Upper lobe of left lung (tissue), 6 donors: ENCODE measurements at regions not wholly inside any gene's neighbourhood (a gene's known extent, or its start where the extent isn't known, plus 50 kb on each side); places are given as distances from the start of the nearest gene placed in this dataset.

ENCODE experiments used
- ATAC-seq, 2 donors: fragments of 200-7000 bp; cut with Tn5 transposase; one replicate each; pipeline ENCODE4 v1.9.1; 2022; ENCODE audit warnings: mild to moderate bottlenecking in 2 of 2, moderate library complexity in 2 of 2; ENCODE audit not compliant: low FRiP score in 2 of 2
- DNase-seq, 2 donors: peaks; one replicate each; pipeline ENCODE4 v3.0.0-alpha.2; 2019 to 2020
- H3K27ac ChIP-seq, 4 donors: fragments of 200-600 bp; sonication (generic); one replicate each; pipeline ENCODE4 v1.5.1; 2016 to 2019
- H3K27me3 ChIP-seq, 4 donors: fragments of 200-600 bp; sonication (generic); one replicate each; pipeline ENCODE4 v1.5.1; 2017 to 2019
- H3K36me3 ChIP-seq, 4 donors: fragments of 200-600 bp; sonication (generic); one replicate each; pipeline ENCODE4 v1.5.1; 2016 to 2019
- H3K4me1 ChIP-seq, 4 donors: fragments of 200-600 bp; sonication (generic); one replicate each; pipeline ENCODE4 v1.5.1; 2018 to 2019
- H3K4me3 ChIP-seq, 4 donors: fragments of 200-600 bp; sonication (generic); one replicate each; pipeline ENCODE4 v1.5.1; 2017 to 2019; ENCODE audit warnings: mild to moderate bottlenecking in 2 of 4, moderate library complexity in 1 of 4
- H3K9me3 ChIP-seq, 4 donors: fragments of 200-600 bp; sonication (generic); one replicate each; pipeline ENCODE4 v1.5.1; 2018 to 2019
- EP300 ChIP-seq, 4 donors: sonication (generic); formaldehyde crosslinking; IDR thresholded peaks; one replicate each; pipeline ENCODE4 v1.5.1; 2017; ENCODE audit warnings: antibody characterized with exemption in 4 of 4, control low read depth in 2 of 4
- POLR2A ChIP-seq, 4 donors: fragments of 450-650 bp; IDR thresholded peaks; one replicate each; pipeline ENCODE4 v1.5.1; 2016 to 2017; ENCODE audit warnings: antibody characterized with exemption in 4 of 4, mild to moderate bottlenecking in 2 of 4
- POLR2AphosphoS5 ChIP-seq, 2 donors: sonication (generic); formaldehyde crosslinking; IDR thresholded peaks; one replicate each; pipeline ENCODE4 v1.5.1; 2017; ENCODE audit warnings: antibody characterized with exemption in 2 of 2
- WGBS, 2 donors: methylation state at CpG; one replicate each; pipeline ENCODE4 v1.1.5; 2017 to 2018; 5-methylcytosine and 5-hydroxymethylcytosine counted together
- TF ChIP-seq, protein P1 (sequence below), 6 experiments: fragments of 450-650 bp in 4 of 6; fragments of 200-600 bp in 2 of 6; sonication (generic) in 2 of 6; IDR thresholded peaks; one replicate each; pipeline ENCODE4 v1.5.1; 2016 to 2019; ENCODE audit warnings: antibody characterized with exemption in 6 of 6
- donor health status: DM: no; HTN: no; CAD: no; lungs with moderate emphysema.
- donor health status: DM: no; HTN: yes; CAD: no; lungs with severe emphysema.

DNA sequence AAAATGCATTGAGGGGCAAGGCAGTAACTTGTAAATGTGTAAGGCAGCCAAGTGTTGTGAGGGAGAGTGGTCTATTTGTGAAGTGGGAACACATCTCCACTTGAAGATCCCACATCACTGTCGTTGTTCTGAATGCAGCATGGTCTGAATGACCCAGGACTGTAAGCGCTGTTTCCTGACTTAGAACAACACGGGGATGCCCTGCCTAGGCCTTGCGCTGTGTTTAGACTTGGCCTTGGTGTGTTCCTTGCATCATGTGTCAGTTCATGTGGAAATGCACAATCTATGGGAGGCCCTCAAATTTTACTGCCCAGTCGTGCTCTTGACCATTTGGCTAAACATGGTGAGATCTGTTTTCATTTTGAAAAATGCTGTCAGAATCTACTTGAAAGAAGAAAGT, 205.1 kb downstream of the SOX11 start:
- H3K9me3 ChIP-seq = peaks cover 0 to 3% (median 0%) of the 10 kb centered on the region in 4 donors
- no peak for DNase-seq
- H3K27ac ChIP-seq = no peak overlapping the region
- no peak for ATAC-seq
- no peak overlapping the region for H3K4me3 ChIP-seq
- no peaks in the 10 kb centered on the region for H3K27me3 ChIP-seq
- WGBS, 2 donors = 86 to 90% methylated on average over 5 of the region's 5 CpGs
- TF ChIP-seq EP300 (IDR thresholded peaks at IDR 0.05) = no peak
- TF ChIP-seq, protein P1, sequence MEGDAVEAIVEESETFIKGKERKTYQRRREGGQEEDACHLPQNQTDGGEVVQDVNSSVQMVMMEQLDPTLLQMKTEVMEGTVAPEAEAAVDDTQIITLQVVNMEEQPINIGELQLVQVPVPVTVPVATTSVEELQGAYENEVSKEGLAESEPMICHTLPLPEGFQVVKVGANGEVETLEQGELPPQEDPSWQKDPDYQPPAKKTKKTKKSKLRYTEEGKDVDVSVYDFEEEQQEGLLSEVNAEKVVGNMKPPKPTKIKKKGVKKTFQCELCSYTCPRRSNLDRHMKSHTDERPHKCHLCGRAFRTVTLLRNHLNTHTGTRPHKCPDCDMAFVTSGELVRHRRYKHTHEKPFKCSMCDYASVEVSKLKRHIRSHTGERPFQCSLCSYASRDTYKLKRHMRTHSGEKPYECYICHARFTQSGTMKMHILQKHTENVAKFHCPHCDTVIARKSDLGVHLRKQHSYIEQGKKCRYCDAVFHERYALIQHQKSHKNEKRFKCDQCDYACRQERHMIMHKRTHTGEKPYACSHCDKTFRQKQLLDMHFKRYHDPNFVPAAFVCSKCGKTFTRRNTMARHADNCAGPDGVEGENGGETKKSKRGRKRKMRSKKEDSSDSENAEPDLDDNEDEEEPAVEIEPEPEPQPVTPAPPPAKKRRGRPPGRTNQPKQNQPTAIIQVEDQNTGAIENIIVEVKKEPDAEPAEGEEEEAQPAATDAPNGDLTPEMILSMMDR (IDR thresholded peaks at IDR 0.05) = no peak
- TF ChIP-seq POLR2AphosphoS5 (IDR thresholded peaks at IDR 0.05) = no peak
- no peak for TF ChIP-seq POLR2A (IDR thresholded peaks at IDR 0.05)
- no peaks in the 10 kb centered on the region for H3K36me3 ChIP-seq
- H3K4me1 ChIP-seq = no peaks in the 10 kb centered on the region

DNA sequence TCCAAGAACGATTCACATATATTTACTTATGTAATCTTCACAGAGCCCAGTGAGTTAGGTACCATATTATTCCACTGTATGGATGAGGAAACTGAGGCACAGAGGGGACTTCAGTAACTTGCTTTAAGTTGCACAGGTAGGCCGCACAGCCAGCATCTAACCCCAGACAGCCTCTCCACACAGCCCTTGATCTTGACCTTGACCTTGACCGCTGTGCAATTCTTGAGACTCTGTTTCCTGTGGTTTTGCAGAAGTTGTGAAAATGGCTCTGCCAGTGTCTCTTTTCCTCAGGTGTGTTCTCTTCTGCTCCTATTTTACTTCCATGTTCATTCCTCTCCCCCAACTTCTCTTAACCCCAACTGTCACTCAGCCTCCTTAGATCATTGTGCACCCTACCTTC, 206.5 kb downstream of the SOX11 start:
- H3K4me3 ChIP-seq = no peak overlapping the region
- no peaks in the 10 kb centered on the region for H3K4me1 ChIP-seq
- no peak for DNase-seq
- H3K27ac ChIP-seq = no peak overlapping the region
- no peak for ATAC-seq
- 85 to 92% methylated on average over 3 of the region's 3 CpGs for WGBS, 2 donors
- no peaks in the 10 kb centered on the region for H3K27me3 ChIP-seq
- TF ChIP-seq, protein P1 (IDR thresholded peaks at IDR 0.05) = no peak
- TF ChIP-seq POLR2AphosphoS5 (IDR thresholded peaks at IDR 0.05) (no peak), POLR2A (IDR thresholded peaks at IDR 0.05) (no peak), EP300 (IDR thresholded peaks at IDR 0.05) (no peak)
- peaks cover 0 to 3% (median 0%) of the 10 kb centered on the region in 4 donors for H3K9me3 ChIP-seq
- no peaks in the 10 kb centered on the region for H3K36me3 ChIP-seq

DNA sequence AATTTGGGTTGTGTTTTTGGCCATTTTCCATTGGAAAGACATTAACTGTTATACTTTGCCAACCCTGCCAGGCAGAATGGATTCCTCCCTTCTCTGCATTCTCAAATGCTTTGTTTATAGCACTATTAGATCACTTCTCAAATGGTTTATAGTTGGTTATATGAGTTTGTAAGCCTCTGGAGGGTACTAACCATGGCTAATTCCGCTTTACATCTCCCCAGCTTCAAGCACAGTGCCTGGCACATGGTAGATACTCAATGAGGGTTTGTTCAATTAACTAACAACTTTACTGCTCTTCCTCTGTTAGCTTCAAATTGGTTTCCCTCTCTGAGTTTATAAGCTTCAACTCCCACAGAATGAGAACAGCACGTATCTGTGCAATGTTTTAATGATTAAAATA, 213.5 kb downstream of the SOX11 start:
- WGBS, 2 donors = 71 to 76% methylated on average over 2 of the region's 2 CpGs
- no peaks in the 10 kb centered on the region for H3K36me3 ChIP-seq
- no peak overlapping the region for H3K4me3 ChIP-seq
- ATAC-seq (no peak), DNase-seq (no peak)
- no peak overlapping the region for H3K27ac ChIP-seq
- H3K27me3 ChIP-seq = no peaks in the 10 kb centered on the region
- H3K9me3 ChIP-seq = no peaks in the 10 kb centered on the region
- TF ChIP-seq, protein P1 (IDR thresholded peaks at IDR 0.05) = no peak
- TF ChIP-seq EP300 (IDR thresholded peaks at IDR 0.05) = no peak
- H3K4me1 ChIP-seq = no peaks in the 10 kb centered on the region

DNA sequence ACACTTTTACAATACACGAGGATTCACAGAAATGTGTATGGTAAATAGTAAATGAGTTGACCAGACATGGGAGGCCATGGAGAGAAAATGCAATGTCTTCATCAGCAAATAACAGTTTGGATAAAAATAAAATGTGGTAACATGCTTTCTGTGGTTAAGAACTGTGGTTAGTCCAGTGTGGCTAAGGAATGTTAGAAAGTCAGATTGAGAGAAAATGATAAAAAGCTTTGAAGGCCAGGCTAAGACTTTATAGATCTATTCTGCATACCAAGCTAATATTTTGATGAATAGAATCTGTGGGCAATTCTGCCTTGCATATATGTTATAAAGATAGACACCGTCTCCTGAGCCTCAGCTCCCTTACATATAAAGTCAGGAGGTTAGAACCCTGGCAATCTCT, 215.9 kb downstream of the SOX11 start:
- 79 to 99% methylated on average over 2 of the region's 2 CpGs for WGBS, 2 donors

DNA sequence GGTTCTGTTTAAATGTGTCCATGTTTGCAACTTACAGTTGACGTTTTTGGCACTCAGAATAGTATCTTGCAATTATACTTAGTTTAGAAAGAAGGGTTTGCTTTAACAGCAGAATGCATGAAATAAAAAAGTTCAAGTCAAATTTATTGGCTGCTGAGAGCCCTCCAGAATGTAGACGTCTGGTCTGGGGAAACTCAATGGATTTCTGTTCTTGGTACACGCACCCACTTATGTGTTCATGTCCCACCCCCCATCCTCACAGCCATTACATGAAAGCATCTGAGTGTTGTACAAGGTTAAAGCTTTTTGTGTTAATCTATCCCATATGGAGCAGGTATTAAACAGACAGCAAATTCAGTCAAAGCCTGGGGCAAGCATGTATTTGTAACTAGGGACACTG, 219.5 kb downstream of the SOX11 start:
- Histone ChIP-seq H3K36me3 (no peaks in the 10 kb centered on the region), H3K9me3 (no peaks in the 10 kb centered on the region), H3K4me3 (no peak overlapping the region), H3K4me1 (peaks cover 0 to 7% (median 2%) of the 10 kb centered on the region in 4 donors), H3K27ac (no peak overlapping the region), H3K27me3 (no peaks in the 10 kb centered on the region)
- TF ChIP-seq POLR2A (IDR thresholded peaks at IDR 0.05) (no peak), EP300 (IDR thresholded peaks at IDR 0.05) (no peak), POLR2AphosphoS5 (IDR thresholded peaks at IDR 0.05) (no peak)
- TF ChIP-seq, protein P1 (IDR thresholded peaks at IDR 0.05) = no peak
- DNase-seq = no peak
- 66 to 75% methylated on average over 3 of the region's 3 CpGs for WGBS, 2 donors
- ATAC-seq = no peak

More for the DNA sequence above, 215.9 kb downstream of the SOX11 start:
- H3K27ac ChIP-seq = no peak overlapping the region
- ATAC-seq = no peak
- TF ChIP-seq EP300 (IDR thresholded peaks at IDR 0.05) (no peak), POLR2AphosphoS5 (IDR thresholded peaks at IDR 0.05) (no peak), POLR2A (IDR thresholded peaks at IDR 0.05) (no peak)
- TF ChIP-seq, protein P1 (IDR thresholded peaks at IDR 0.05) = no peak
- no peaks in the 10 kb centered on the region for H3K36me3 ChIP-seq
- H3K4me1 ChIP-seq = no peaks in the 10 kb centered on the region
- no peak overlapping the region for H3K4me3 ChIP-seq
- no peaks in the 10 kb centered on the region for H3K27me3 ChIP-seq
- no peak for DNase-seq
- H3K9me3 ChIP-seq = no peaks in the 10 kb centered on the region
